ENCODE measurements at regions not wholly inside any gene's neighbourhood (a gene's known extent, or its start where the extent isn't known, plus 50 kb on each side); places are given as distances from the start of the nearest gene placed in this dataset.
A peak's percentile ranks its signal among the peaks of the same experiment; 100 is the strongest.

- Histone ChIP-seq H3K4me1 (ENCODE audit: insufficient read depth, low read length, poor library complexity, severe bottlenecking) (no peaks in the 10 kb centered on the region), H3K9me3 (ENCODE audit: low read depth, low read length, poor library complexity, severe bottlenecking) (no peaks in the 10 kb centered on the region), H3K36me3 (ENCODE audit: insufficient read depth, low read length, poor library complexity, severe bottlenecking) (no peaks in the 10 kb centered on the region), H3K4me3 (ENCODE audit: low read depth, low read length, poor library complexity, severe bottlenecking) (no peak overlapping the region), H3K27me3 (replicated peaks; ENCODE audit: insufficient read depth, low read depth, low read length, poor library complexity) (peaks cover 32% of the 10 kb centered on the region), H3K27ac (ENCODE audit: low read depth, low read length, poor library complexity, severe bottlenecking) (no peak overlapping the region)
- ChIA-PET CTCF (interaction anchor here (0.6 to 1.9 kb wide), 4 partner anchors 28 to 205 kb away, joined by 3 to 22 read pairs (median 4); no protein-coding TSS in a partner anchor), POLR2A (ENCODE audit: low non-redundant PET) (no interaction called here)
- BruUV-seq (replicated peaks): no TSS peak
- intact Hi-C loops (cut with micrococcal nuclease; ENCODE audit: unreplicated experiment): loop anchor here (10.0 kb wide), 1 partner anchor 400 kb away; no protein-coding TSS in a partner anchor
- TF ChIP-seq EZH2 (IDR thresholded peaks at IDR 0.05; ENCODE audit: borderline replicate concordance, low read depth, low read length, poor library complexity, severe bottlenecking) (no peak), CTCF (conservative IDR thresholded peaks at IDR 0.05; ENCODE audit: low read depth, low read length) (no peak)
- no peak for DNase-seq (ENCODE audit: low spot score)
Observed at GRCh38 chr7:142604671-142605070, 144.6 kb upstream of the PRSS1 start.

GRCh38 chr7:142603870-142604448, 145.3 kb upstream of the PRSS1 start:
- Histone ChIP-seq H3K4me3 (ENCODE audit: low read depth, low read length, poor library complexity, severe bottlenecking) (no peak overlapping the region), H3K36me3 (ENCODE audit: insufficient read depth, low read length, poor library complexity, severe bottlenecking) (no peaks in the 10 kb centered on the region), H3K27me3 (replicated peaks; ENCODE audit: insufficient read depth, low read depth, low read length, poor library complexity) (peaks cover 29% of the 10 kb centered on the region), H3K27ac (ENCODE audit: low read depth, low read length, poor library complexity, severe bottlenecking) (no peak overlapping the region), H3K4me1 (ENCODE audit: insufficient read depth, low read length, poor library complexity, severe bottlenecking) (no peaks in the 10 kb centered on the region), H3K9me3 (ENCODE audit: low read depth, low read length, poor library complexity, severe bottlenecking) (no peaks in the 10 kb centered on the region)
- ChIA-PET CTCF (interaction anchor here (0.6 to 1.9 kb wide), 5 partner anchors 29 to 611 kb away, joined by 3 to 22 read pairs (median 4); no protein-coding TSS in a partner anchor), POLR2A (ENCODE audit: low non-redundant PET) (no interaction called here)
- TF ChIP-seq EZH2 (IDR thresholded peaks at IDR 0.05; ENCODE audit: borderline replicate concordance, low read depth, low read length, poor library complexity, severe bottlenecking) (no peak), CTCF (conservative IDR thresholded peaks at IDR 0.05; ENCODE audit: low read depth, low read length) (peak; percentile 85)
- peak; percentile 70 for DNase-seq (ENCODE audit: low spot score)
- no TSS peak for BruUV-seq (replicated peaks)
- intact Hi-C loops (cut with micrococcal nuclease; ENCODE audit: unreplicated experiment): loop anchor here (10.0 kb wide), 1 partner anchor 401 kb away; no protein-coding TSS in a partner anchor

- BruUV-seq (replicated peaks): no TSS peak
- intact Hi-C loops (cut with micrococcal nuclease; ENCODE audit: unreplicated experiment): loop anchor here (10.0 kb wide), 1 partner anchor 402 kb away; no protein-coding TSS in a partner anchor
- POLR2A ChIA-PET (ENCODE audit: low non-redundant PET): no interaction called here
Observed at GRCh38 chr7:142602756-142603155, 146.5 kb upstream of the PRSS1 start.

More at GRCh38 chr7:142602756-142603155, 146.5 kb upstream of the PRSS1 start:
- no peaks in the 10 kb centered on the region for H3K36me3 ChIP-seq (ENCODE audit: insufficient read depth, low read length, poor library complexity, severe bottlenecking)
- TF ChIP-seq EZH2 (IDR thresholded peaks at IDR 0.05; ENCODE audit: borderline replicate concordance, low read depth, low read length, poor library complexity, severe bottlenecking): no peak
- no peak for TF ChIP-seq CTCF (conservative IDR thresholded peaks at IDR 0.05; ENCODE audit: low read depth, low read length)
- no peak for DNase-seq (ENCODE audit: low spot score)
- H3K27ac ChIP-seq (ENCODE audit: low read depth, low read length, poor library complexity, severe bottlenecking): no peak overlapping the region
- H3K27me3 ChIP-seq (replicated peaks; ENCODE audit: insufficient read depth, low read depth, low read length, poor library complexity): peaks cover 32% of the 10 kb centered on the region
- no peak overlapping the region for H3K4me3 ChIP-seq (ENCODE audit: low read depth, low read length, poor library complexity, severe bottlenecking)
- H3K4me1 ChIP-seq (ENCODE audit: insufficient read depth, low read length, poor library complexity, severe bottlenecking): no peaks in the 10 kb centered on the region
- no peaks in the 10 kb centered on the region for H3K9me3 ChIP-seq (ENCODE audit: low read depth, low read length, poor library complexity, severe bottlenecking)
- CTCF ChIA-PET: interaction anchor here (1.9 kb wide), 1 partner anchor 181 kb away, joined by 22 read pairs; no protein-coding TSS in a partner anchor
